ENCODE measurements at regions not wholly inside any gene's neighbourhood (a gene's known extent, or its start where the extent isn't known, plus 50 kb on each side); places are given as distances from the start of the nearest gene placed in this dataset.

DNA sequence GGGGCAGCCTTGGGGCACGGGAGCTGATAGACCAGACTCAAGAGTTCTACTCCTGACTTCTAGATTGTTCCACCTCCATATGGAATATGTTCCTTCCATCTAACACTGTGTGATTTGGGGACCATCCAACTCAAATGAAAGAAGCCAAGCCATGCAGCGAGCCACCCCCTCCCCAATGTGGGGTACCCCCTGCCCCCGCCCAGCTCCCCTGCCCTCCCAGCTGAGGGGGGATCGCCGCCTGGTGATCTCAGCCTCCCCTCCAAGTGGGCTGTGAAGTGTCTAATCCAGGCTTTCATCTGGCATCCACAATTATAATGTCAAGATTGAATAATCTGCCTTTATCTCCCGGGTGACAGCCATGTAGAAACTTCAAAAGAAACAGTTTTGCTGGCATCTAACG lies 246.1 kb downstream of the RPS24 start:
- no peaks in the 10 kb centered on the region for H3K36me3 Mint-ChIP-seq (ENCODE audit: low read depth)
- H3K4me1 Mint-ChIP-seq: no peaks in the 10 kb centered on the region
- no peak overlapping the region for H3K4me3 Mint-ChIP-seq
- intact Hi-C loops (cut with micrococcal nuclease): no loop called here
- H3K27me3 Mint-ChIP-seq: peaks cover 3% of the 10 kb centered on the region
- no peak for DNase-seq
- H3K27ac Mint-ChIP-seq: no peak overlapping the region
- no peaks in the 10 kb centered on the region for H3K9me3 Mint-ChIP-seq

DNA sequence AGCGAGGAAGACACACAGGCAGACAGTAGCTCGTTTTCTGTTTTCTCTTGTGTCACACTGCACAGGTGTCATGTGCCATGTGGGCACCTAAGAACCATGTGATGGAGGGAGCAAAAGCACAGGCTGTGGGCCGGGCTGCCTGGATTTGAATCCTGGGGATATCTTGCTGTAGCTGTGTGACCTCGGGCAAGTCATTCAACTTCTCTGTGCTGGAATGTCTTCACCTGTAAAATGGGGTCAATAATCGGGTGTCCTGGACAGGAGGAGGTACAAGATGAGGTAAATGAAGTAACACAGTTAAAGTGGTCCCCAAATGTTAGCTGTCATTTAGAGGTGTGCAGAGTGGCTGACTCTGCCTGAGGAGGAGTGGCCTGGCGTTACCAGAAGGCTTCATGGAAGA lies 246.9 kb downstream of the RPS24 start:
- Mint-ChIP-seq H3K27me3 (no peaks in the 10 kb centered on the region), H3K4me1 (no peaks in the 10 kb centered on the region), H3K4me3 (no peak overlapping the region), H3K27ac (no peak overlapping the region), H3K9me3 (no peaks in the 10 kb centered on the region), H3K36me3 (ENCODE audit: low read depth) (no peaks in the 10 kb centered on the region)
- DNase-seq: no peak
- intact Hi-C loops (cut with micrococcal nuclease): no loop called here

DNA sequence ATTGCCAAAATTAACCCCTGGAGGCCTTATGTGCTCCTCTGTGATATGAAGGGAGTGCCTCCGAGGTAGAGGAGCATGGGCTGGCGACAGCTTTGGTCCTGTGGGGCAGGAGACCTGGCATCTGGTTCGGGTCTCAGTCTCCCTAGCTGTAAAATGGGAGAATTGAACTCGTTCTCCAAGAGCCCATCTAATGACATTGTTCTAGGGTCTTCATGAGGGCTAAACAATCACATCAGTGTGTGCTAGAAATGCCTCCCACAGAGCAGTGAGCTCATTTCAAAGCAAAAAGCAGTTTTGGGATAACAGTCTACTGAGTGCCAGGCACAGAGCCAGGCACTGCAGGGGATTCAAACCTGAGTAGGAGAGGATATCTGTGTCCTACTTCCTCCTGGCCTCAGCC lies 248.0 kb downstream of the RPS24 start:
- no peaks in the 10 kb centered on the region for H3K4me1 Mint-ChIP-seq
- no peaks in the 10 kb centered on the region for H3K27me3 Mint-ChIP-seq
- H3K27ac Mint-ChIP-seq: no peak overlapping the region
- no peak overlapping the region for H3K4me3 Mint-ChIP-seq
- no peak for DNase-seq
- H3K9me3 Mint-ChIP-seq: no peaks in the 10 kb centered on the region
- intact Hi-C loops (cut with micrococcal nuclease): no loop called here
- H3K36me3 Mint-ChIP-seq (ENCODE audit: low read depth): no peaks in the 10 kb centered on the region

DNA sequence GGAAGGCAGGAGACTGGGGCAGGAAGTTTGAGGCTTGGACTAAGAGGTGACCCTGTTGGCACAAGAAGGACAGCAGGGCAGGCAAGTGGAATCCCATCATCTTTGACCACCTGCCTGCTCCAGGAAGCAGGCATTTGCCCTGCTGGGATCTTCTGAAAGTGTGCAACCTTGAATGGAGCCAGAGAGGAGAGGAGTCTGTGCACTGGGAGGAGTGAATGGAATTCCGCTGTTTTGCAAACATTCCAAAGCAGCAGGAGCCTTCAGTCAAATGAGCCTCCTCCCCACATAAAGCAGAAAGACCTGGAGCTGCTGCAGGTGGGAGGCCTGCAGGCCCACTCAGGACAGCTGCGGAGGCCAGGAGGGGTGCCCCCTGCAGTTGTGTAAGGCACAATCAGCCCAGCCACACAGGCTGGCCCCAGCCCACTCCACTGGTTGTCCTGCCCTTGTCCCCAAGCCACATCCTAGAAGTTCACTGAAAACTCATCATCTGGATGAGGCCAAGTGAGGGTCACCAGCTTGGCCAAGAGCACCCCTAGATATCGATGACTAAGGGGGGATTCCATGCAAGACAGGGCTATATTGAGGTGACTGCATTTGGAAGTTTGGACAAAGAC lies 249.5 kb downstream of the RPS24 start:
- intact Hi-C loops (cut with micrococcal nuclease): no loop called here
- no peak for DNase-seq
- H3K4me3 Mint-ChIP-seq: no peak overlapping the region
- no peaks in the 10 kb centered on the region for H3K4me1 Mint-ChIP-seq
- no peaks in the 10 kb centered on the region for H3K9me3 Mint-ChIP-seq
- H3K27ac Mint-ChIP-seq: no peak overlapping the region
- H3K36me3 Mint-ChIP-seq (ENCODE audit: low read depth): no peaks in the 10 kb centered on the region
- no peaks in the 10 kb centered on the region for H3K27me3 Mint-ChIP-seq

DNA sequence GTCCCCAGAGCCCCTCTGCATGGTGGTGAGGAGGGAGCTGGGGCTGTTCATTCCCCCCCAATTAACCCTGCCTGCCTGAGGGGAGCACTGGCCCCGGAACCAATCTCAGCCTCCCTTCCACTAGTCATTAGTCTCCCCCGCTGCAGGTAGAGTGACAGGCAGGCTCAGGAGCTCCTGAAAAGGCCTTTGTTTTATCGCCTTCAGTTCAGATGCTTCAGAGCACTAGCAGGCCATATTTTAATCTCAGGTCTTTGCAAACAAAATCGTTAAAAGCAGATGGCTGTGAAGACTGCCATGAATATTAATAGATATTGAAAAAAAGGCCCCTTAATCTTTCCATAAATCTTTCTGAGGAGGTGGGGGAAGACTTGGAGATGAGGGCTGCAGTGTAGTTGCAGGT lies 250.7 kb downstream of the RPS24 start:
- H3K4me1 Mint-ChIP-seq: no peaks in the 10 kb centered on the region
- H3K27ac Mint-ChIP-seq: no peak overlapping the region
- no peaks in the 10 kb centered on the region for H3K9me3 Mint-ChIP-seq
- no peaks in the 10 kb centered on the region for H3K27me3 Mint-ChIP-seq
- H3K36me3 Mint-ChIP-seq (ENCODE audit: low read depth): no peaks in the 10 kb centered on the region
- no peak overlapping the region for H3K4me3 Mint-ChIP-seq
- intact Hi-C loops (cut with micrococcal nuclease): no loop called here
- DNase-seq: no peak

DNA sequence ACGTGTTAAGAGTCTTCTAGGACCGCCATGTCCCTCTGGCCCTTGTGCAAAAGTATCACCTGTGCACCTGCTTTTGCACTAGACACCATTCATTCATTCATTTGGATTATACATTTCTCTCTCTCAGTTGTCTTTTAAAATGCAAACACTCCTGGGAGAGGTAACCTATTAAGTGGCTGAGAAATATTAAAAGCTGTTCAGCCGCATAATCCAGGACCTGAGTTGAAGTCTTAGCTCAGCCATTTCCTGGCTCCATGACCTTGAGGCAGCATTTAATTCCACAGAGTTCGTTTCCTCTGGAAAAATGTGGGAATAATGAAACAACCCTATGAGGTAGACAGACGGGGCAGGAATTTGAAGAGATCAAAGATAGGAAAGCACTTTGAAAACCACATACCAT lies 251.6 kb downstream of the RPS24 start:
- DNase-seq: no peak
- H3K36me3 Mint-ChIP-seq (ENCODE audit: low read depth): no peaks in the 10 kb centered on the region
- H3K9me3 Mint-ChIP-seq: no peaks in the 10 kb centered on the region
- no peaks in the 10 kb centered on the region for H3K4me1 Mint-ChIP-seq
- no peak overlapping the region for H3K27ac Mint-ChIP-seq
- H3K27me3 Mint-ChIP-seq: no peaks in the 10 kb centered on the region
- H3K4me3 Mint-ChIP-seq: no peak overlapping the region
- intact Hi-C loops (cut with micrococcal nuclease): no loop called here

DNA sequence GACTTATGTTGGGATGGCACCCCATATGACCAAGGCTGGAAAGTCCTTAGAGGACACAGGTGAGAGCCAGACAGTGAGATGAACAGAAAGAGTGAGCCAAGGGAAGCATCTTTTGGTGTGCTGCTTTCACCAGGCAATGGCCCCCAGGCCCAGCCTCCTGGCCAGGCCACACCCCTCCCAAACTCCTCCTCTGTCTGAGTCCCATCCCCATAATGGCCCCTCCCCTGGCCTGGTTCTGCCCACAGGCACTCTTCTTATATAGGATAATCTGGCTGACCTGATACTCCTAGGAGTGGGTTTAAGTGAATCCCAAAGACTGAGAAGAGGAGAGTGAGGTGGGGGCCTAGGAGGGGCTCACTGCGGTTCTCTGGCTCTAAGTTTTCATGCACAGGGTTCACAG lies 252.5 kb downstream of the RPS24 start:
- Mint-ChIP-seq H3K36me3 (ENCODE audit: low read depth) (no peaks in the 10 kb centered on the region), H3K4me1 (no peaks in the 10 kb centered on the region), H3K4me3 (no peak overlapping the region), H3K27me3 (no peaks in the 10 kb centered on the region), H3K9me3 (no peaks in the 10 kb centered on the region), H3K27ac (no peak overlapping the region)
- DNase-seq: no peak
- intact Hi-C loops (cut with micrococcal nuclease): no loop called here

DNA sequence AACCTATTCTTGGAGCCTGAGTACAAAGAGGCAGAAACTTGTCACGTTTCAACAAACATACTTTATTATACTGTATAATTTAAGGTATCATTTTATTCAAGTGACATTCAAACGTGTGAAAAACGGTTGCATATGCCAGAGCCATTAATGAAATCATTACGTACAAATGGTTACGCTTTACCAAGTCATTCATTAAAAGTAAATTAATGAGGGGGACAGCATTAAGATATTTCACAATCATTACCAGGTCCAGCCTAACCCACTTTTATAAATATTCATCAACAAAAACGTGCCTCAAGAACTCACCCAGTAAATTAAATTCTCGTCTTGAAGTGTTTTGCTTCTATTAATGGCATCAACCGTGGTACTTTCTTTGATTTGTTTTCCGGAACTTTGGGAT lies 253.0 kb downstream of the RPS24 start:
- H3K27ac Mint-ChIP-seq: no peak overlapping the region
- no peaks in the 10 kb centered on the region for H3K9me3 Mint-ChIP-seq

DNA sequence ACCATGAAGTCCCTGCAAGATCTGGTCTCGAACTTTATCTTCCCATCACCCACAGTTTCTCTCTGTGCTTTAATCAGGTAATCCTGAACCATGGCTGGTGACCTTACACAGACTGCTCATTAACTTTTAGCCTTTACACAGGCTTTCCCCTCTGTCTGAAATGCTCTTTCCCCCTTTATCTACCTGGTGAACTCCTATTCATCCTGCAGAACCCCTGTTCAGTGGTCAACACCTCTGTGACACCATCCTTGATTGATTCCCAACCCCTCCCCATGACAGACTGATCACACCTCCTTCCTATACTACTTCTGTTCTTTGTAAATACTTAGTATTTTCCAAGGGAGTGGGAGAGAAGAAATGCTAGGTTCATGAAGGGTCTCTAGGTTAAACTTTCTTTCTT lies 254.0 kb downstream of the RPS24 start:
- no peaks in the 10 kb centered on the region for H3K9me3 Mint-ChIP-seq
- H3K4me3 Mint-ChIP-seq: no peak overlapping the region
- H3K27ac Mint-ChIP-seq: no peak overlapping the region
- intact Hi-C loops (cut with micrococcal nuclease): no loop called here
- no peaks in the 10 kb centered on the region for H3K36me3 Mint-ChIP-seq (ENCODE audit: low read depth)
- H3K4me1 Mint-ChIP-seq: no peaks in the 10 kb centered on the region
- no peaks in the 10 kb centered on the region for H3K27me3 Mint-ChIP-seq
- no peak for DNase-seq

More for the DNA sequence above, 253.0 kb downstream of the RPS24 start:
- no peak for DNase-seq
- Mint-ChIP-seq H3K27me3 (no peaks in the 10 kb centered on the region), H3K4me1 (no peaks in the 10 kb centered on the region), H3K4me3 (no peak overlapping the region), H3K36me3 (ENCODE audit: low read depth) (no peaks in the 10 kb centered on the region)
- intact Hi-C loops (cut with micrococcal nuclease): no loop called here

DNA sequence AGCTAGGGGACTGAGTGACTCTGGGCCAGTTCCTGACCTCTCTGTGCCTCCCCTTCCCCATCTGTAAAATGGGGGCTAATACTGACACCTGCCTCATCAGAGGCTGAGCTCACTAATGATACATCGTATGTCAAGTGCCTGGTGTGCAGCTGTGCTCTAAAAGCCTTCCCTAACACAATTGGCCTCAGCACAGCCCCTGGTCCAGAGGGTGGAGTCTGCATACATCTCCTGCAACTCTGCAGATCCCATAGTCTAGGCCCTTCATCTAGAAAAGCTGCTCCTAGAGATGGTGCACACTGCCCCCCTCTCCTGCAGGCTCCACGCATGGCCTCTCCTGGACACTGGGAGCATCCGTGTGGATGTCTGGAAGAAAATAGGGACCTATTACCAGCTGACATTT lies 255.0 kb downstream of the RPS24 start:
- intact Hi-C loops (cut with micrococcal nuclease): no loop called here
- no peak overlapping the region for H3K4me3 Mint-ChIP-seq
- no peak for DNase-seq
- H3K27me3 Mint-ChIP-seq: no peaks in the 10 kb centered on the region
- no peak overlapping the region for H3K27ac Mint-ChIP-seq
- H3K4me1 Mint-ChIP-seq: no peaks in the 10 kb centered on the region
- H3K36me3 Mint-ChIP-seq (ENCODE audit: low read depth): no peaks in the 10 kb centered on the region
- H3K9me3 Mint-ChIP-seq: no peaks in the 10 kb centered on the region

DNA sequence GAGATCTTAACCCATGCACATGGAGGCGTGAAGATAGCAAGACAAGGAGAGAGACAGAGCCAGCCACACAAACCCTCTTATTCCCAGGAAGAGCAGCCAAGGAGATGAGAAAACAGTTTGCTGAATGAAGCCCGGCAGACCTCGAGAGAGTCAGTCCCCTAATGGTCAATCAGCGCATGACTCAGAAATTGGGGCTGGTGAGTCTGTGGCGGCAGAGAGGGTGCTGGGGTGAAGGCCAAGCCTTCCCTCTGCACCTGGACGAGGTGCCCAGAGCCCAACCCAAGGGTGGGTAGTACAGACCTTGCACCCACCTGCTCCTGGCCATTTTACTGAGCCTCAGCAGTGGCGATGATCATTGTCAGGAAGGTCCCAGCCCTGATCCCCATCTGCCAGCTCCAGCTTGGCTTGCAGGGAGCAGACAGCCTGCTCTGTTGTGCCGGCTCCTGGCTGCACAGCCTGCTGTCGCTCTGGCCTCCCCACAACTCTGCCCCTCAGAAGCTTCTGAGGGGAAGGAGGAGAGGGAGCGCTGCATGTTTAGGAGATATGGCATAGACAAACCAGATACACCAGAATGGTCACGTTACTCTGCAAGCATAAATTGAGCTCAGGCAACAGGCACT lies 256.6 kb downstream of the RPS24 start:
- Mint-ChIP-seq H3K27me3 (no peaks in the 10 kb centered on the region), H3K9me3 (no peaks in the 10 kb centered on the region), H3K27ac (no peak overlapping the region), H3K36me3 (ENCODE audit: low read depth) (no peaks in the 10 kb centered on the region), H3K4me3 (no peak overlapping the region), H3K4me1 (no peaks in the 10 kb centered on the region)
- intact Hi-C loops (cut with micrococcal nuclease): no loop called here
- no peak for DNase-seq

DNA sequence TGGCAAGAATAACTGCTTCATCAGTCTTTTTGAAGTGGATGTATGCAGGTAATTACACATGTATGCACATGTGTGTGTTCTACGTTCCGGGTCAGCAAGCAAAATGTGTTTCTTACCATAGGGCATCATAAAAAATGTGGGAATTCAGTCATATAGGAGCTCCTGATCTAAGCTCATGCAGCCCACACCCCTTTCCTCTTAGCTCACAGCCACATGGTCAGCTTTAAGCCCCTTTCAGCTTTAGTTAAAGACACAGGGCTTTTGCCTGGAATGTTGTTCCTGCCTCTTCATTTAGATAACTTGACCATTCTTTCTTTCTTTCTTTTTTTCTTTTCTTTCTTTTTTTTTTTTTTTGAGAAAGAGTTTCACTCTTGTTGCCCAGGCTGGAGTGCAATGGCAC lies 258.1 kb downstream of the RPS24 start:
- no peak for DNase-seq
- Mint-ChIP-seq H3K9me3 (no peaks in the 10 kb centered on the region), H3K4me3 (no peak overlapping the region), H3K27me3 (no peaks in the 10 kb centered on the region), H3K27ac (no peak overlapping the region), H3K4me1 (no peaks in the 10 kb centered on the region), H3K36me3 (ENCODE audit: low read depth) (no peaks in the 10 kb centered on the region)
- intact Hi-C loops (cut with micrococcal nuclease): no loop called here

DNA sequence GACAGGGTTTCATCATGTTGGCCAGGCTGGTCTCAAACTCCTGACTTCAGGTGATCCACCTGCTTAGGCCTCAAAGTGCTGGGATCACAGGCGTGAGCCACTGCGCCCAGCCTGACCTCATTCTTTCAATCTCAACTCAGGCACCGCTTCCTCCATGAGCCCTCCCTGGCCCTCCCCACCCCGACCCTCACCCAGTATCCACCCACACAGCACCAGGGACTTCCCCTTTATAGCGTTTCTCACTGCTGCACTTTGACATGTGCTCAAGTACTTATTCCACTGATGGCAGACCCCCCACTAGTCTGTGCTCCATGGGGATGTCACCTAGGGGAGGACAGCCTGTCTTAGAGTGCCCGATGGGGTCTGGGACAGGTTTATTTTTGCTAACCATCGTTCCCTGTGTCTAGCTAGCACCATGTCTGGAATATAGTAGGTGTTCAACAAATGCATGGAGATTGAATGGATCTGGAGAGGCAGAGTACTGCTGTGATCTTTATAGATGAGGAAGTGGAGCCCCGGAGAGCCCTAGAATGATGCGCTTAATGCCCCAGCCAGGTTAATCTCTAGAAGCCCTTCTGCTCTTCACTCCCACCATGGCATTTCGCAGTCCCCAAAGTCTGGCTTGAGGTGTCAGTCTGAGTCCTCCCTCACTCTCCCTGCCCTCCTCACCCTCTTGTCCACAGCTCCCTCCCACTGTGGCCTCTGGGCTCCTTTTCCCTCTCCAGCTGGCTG lies 258.8 kb downstream of the RPS24 start:
- DNase-seq: no peak
- Mint-ChIP-seq H3K4me1 (no peaks in the 10 kb centered on the region), H3K9me3 (no peaks in the 10 kb centered on the region), H3K27me3 (no peaks in the 10 kb centered on the region), H3K36me3 (ENCODE audit: low read depth) (no peaks in the 10 kb centered on the region), H3K27ac (no peak overlapping the region), H3K4me3 (no peak overlapping the region)
- intact Hi-C loops (cut with micrococcal nuclease): no loop called here

DNA sequence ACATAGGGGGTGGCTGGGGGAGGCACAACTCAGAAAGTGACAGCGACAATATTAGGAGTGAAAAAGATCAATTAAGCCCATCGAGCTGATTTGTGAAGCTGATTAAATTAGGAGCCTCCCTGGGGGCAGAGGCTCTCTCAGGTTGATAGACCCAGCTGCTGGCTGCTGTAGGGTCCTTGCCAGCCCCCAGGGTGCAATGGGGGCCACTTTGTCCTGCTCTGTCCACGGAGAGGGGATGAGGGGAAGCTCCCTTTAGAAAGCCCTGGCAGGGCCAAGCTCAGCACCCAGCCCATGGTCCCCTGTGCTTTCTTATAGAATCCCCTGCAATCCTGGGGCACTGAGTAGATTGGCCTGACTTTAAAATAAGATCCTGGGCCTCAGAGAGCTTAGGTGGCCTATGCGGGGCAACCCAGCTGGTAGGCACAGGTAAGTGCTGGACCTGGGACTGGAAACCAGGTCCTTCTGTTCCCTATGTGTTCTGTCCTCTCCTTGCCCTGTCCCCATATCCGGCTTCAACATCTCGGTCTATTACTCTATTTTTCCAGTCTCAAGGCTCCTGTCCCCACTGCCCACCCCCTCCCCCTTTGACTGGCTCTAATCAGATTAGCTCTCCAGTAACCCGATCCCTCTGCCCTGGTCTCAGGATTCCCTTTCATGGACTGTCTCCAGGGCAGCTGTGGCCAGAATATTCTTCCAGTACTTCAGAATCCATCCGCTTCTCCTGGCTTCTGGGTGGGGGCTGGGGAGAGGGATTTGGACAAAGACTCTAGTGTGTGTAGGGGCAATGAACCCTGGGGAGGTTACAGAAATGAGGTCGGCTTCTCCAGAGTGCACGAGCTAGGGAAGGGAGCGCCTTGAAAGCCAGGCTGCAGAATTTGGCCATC lies 259.6 kb downstream of the RPS24 start:
- H3K4me3 Mint-ChIP-seq: no peak overlapping the region

More for the DNA sequence above, 259.6 kb downstream of the RPS24 start:
- DNase-seq: no peak
- no peaks in the 10 kb centered on the region for H3K4me1 Mint-ChIP-seq
- intact Hi-C loops (cut with micrococcal nuclease): no loop called here
- H3K27me3 Mint-ChIP-seq: no peaks in the 10 kb centered on the region
- no peaks in the 10 kb centered on the region for H3K36me3 Mint-ChIP-seq (ENCODE audit: low read depth)
- no peaks in the 10 kb centered on the region for H3K9me3 Mint-ChIP-seq
- H3K27ac Mint-ChIP-seq: no peak overlapping the region

Measured in activated CD4-positive, alpha-beta T cell treated with anti-CD3 and anti-CD28 coated beads, Interleukin-2, amount 10 ng/mL, durations not matched to agents 24 days and 14 days (primary cell).